HCT116 (cell line): ENCODE measurements at regions not wholly inside any gene's neighbourhood (a gene's known extent, or its start where the extent isn't known, plus 50 kb on each side); places are given as distances from the start of the nearest gene placed in this dataset.

Source experiments
- EZH2 ChIP-seq: fragments of 200-600 bp; sonication (generic); IDR thresholded peaks from 2 replicates; pipeline ENCODE4 v1.6.1; 2017; ENCODE audit warnings: antibody characterized with exemption, mixed run types
- EZH2phosphoT487 ChIP-seq: fragments of 200-600 bp; IDR thresholded peaks from 2 replicates; pipeline ENCODE4 v1.6.1; 2018; ENCODE audit warnings: antibody characterized with exemption, borderline replicate concordance
- JUND ChIP-seq: IDR thresholded peaks from 2 replicates; pipeline ENCODE4 v1.6.1; 2012
- POLR2A ChIP-seq: IDR thresholded peaks from 2 replicates; pipeline ENCODE4 v1.7.0; 2011; ENCODE audit warnings: borderline replicate concordance; ENCODE audit not compliant: insufficient read depth, insufficient read length; ENCODE audit errors: extremely low read depth
- POLR2AphosphoS5 ChIP-seq: IDR thresholded peaks from 2 replicates; pipeline ENCODE4 v1.6.1; 2011; ENCODE audit warnings: mild to moderate bottlenecking, low read depth, low read length, moderate library complexity
- SIN3A ChIP-seq: IDR thresholded peaks from 2 replicates; pipeline ENCODE4 v1.6.1; 2012; ENCODE audit warnings: low read depth
- SRF ChIP-seq: IDR thresholded peaks from 2 replicates; pipeline ENCODE4 v1.6.1; 2012; ENCODE audit warnings: low read depth
- TCF7L2 ChIP-seq: IDR thresholded peaks from 2 replicates; pipeline ENCODE4 v1.7.0; 2011; ENCODE audit warnings: borderline replicate concordance, inconsistent platforms; ENCODE audit not compliant: insufficient read depth, insufficient read length; ENCODE audit errors: extremely low read depth
- YY1 ChIP-seq: IDR thresholded peaks from 2 replicates; pipeline ENCODE4 v1.6.1; 2011; ENCODE audit warnings: low read length, low read depth, moderate library complexity, mild to moderate bottlenecking; ENCODE audit not compliant: insufficient replicate concordance; ENCODE audit errors: extremely low read depth
- ZBTB33 ChIP-seq: IDR thresholded peaks from 2 replicates; pipeline ENCODE4 v1.6.1; 2011; ENCODE audit warnings: mild to moderate bottlenecking, low read length, moderate library complexity; ENCODE audit not compliant: insufficient replicate concordance; ENCODE audit errors: extremely low read depth
- TF ChIP-seq, protein P1 (sequence below), 3 experiments: fragments of 200-600 bp in 1 of 3; sonication (generic) in 1 of 3; IDR thresholded peaks in 2 of 3; conservative IDR thresholded peaks in 1 of 3; 2 replicates each; pipeline ENCODE4 v1.5.1; 2012 to 2017; ENCODE audit warnings: low read depth in 2 of 3, low read length in 2 of 3, antibody characterized with exemption in 1 of 3, borderline replicate concordance in 1 of 3, control low read depth in 1 of 3, mild to moderate bottlenecking in 1 of 3, mixed read lengths in 1 of 3, mixed run types in 1 of 3, moderate library complexity in 1 of 3; ENCODE audit not compliant: insufficient read depth in 1 of 3

GRCh38 chr5:101024299-101024698 is 121.2 kb upstream of the ST8SIA4 start:
- TF ChIP-seq POLR2AphosphoS5 (no peak), EZH2phosphoT487 (no peak), SRF (no peak), EZH2 (no peak), JUND (no peak), POLR2A (no peak), TCF7L2 (no peak), YY1 (no peak), ZBTB33 (no peak), SIN3A (no peak)
- TF ChIP-seq, protein P1, sequence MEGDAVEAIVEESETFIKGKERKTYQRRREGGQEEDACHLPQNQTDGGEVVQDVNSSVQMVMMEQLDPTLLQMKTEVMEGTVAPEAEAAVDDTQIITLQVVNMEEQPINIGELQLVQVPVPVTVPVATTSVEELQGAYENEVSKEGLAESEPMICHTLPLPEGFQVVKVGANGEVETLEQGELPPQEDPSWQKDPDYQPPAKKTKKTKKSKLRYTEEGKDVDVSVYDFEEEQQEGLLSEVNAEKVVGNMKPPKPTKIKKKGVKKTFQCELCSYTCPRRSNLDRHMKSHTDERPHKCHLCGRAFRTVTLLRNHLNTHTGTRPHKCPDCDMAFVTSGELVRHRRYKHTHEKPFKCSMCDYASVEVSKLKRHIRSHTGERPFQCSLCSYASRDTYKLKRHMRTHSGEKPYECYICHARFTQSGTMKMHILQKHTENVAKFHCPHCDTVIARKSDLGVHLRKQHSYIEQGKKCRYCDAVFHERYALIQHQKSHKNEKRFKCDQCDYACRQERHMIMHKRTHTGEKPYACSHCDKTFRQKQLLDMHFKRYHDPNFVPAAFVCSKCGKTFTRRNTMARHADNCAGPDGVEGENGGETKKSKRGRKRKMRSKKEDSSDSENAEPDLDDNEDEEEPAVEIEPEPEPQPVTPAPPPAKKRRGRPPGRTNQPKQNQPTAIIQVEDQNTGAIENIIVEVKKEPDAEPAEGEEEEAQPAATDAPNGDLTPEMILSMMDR (IDR thresholded peaks at IDR 0.05 in 2 of 3, conservative IDR thresholded peaks at IDR 0.05 in 1 of 3; ENCODE audit: borderline replicate concordance in 1 of 3, insufficient read depth in 1 of 3, low read depth in 2 of 3, low read length in 2 of 3), result no peak
